DND-41 (cell line): ENCODE measurements at regions not wholly inside any gene's neighbourhood (a gene's known extent, or its start where the extent isn't known, plus 50 kb on each side); places are given as distances from the start of the nearest gene placed in this dataset.

Experiments
- CTCF ChIP-seq: IDR thresholded peaks from 2 replicates; pipeline ENCODE4 v1.5.1; 2012; ENCODE audit warnings: borderline replicate concordance, low read length, moderate library complexity, mild to moderate bottlenecking; ENCODE audit not compliant: poor library complexity, severe bottlenecking; ENCODE audit errors: extremely low read depth
- EZH2 ChIP-seq: IDR thresholded peaks from 3 replicates; pipeline ENCODE4 v1.6.1; 2012; ENCODE audit warnings: borderline replicate concordance, low read depth, mild to moderate bottlenecking, moderate library complexity, low read length, inconsistent platforms; ENCODE audit not compliant: severe bottlenecking

- TF ChIP-seq CTCF, result no peak
- TF ChIP-seq EZH2, result no peak
Measured at GRCh38 chr4:145281224-145281623, 100.8 kb upstream of the OTUD4 start.
